ENCODE measurements at regions not wholly inside any gene's neighbourhood (a gene's known extent, or its start where the extent isn't known, plus 50 kb on each side); places are given as distances from the start of the nearest gene placed in this dataset.

DNA sequence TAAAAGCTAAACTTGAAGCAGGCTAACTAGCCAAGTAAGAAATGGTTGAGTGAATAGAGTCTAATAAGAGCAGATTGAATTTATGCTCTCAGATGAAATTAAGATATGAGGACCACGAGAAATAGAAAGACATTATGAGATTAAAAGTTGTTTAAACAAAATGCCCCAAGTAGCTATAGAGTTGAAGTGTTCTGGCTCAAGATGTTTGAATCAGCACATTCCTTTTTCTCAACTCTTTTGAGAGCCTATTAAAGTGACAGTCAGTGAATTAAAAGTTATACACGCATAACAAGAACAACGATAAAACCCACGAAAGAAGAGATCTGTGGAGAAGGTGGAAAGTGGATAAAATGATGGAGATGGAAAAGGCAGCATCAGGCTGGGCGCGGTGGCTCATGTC is 322.2 kb upstream of the ANKRD30A start:
- Histone ChIP-seq H3K36me3 (ENCODE audit: insufficient read depth, low read length) (no peaks in the 10 kb centered on the region), H3K4me1 (ENCODE audit: insufficient read depth, low read length) (no peaks in the 10 kb centered on the region), H3K4me3 (ENCODE audit: insufficient read depth, low read length) (no peak overlapping the region), H2AFZ (ENCODE audit: low read length) (no peak overlapping the region), H4K20me1 (ENCODE audit: insufficient read depth, low read length) (no peaks in the 10 kb centered on the region), H3K4me2 (ENCODE audit: insufficient read depth, low read length) (no peak overlapping the region), H3K79me2 (ENCODE audit: insufficient read depth, low read length) (no peaks in the 10 kb centered on the region), H3K27ac (ENCODE audit: low read depth, low read length) (no peak overlapping the region), H3K27me3 (ENCODE audit: insufficient read depth, low read length) (no peaks in the 10 kb centered on the region), H3K9me3 (ENCODE audit: low read depth, low read length) (no peaks in the 10 kb centered on the region)
- TF ChIP-seq, protein P1, sequence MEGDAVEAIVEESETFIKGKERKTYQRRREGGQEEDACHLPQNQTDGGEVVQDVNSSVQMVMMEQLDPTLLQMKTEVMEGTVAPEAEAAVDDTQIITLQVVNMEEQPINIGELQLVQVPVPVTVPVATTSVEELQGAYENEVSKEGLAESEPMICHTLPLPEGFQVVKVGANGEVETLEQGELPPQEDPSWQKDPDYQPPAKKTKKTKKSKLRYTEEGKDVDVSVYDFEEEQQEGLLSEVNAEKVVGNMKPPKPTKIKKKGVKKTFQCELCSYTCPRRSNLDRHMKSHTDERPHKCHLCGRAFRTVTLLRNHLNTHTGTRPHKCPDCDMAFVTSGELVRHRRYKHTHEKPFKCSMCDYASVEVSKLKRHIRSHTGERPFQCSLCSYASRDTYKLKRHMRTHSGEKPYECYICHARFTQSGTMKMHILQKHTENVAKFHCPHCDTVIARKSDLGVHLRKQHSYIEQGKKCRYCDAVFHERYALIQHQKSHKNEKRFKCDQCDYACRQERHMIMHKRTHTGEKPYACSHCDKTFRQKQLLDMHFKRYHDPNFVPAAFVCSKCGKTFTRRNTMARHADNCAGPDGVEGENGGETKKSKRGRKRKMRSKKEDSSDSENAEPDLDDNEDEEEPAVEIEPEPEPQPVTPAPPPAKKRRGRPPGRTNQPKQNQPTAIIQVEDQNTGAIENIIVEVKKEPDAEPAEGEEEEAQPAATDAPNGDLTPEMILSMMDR (IDR thresholded peaks at IDR 0.05; ENCODE audit: extremely low read depth, low read depth, low read length): no peak
- DNase-seq (ENCODE audit: insufficient read length, low spot score, missing footprints): no peak

DNA sequence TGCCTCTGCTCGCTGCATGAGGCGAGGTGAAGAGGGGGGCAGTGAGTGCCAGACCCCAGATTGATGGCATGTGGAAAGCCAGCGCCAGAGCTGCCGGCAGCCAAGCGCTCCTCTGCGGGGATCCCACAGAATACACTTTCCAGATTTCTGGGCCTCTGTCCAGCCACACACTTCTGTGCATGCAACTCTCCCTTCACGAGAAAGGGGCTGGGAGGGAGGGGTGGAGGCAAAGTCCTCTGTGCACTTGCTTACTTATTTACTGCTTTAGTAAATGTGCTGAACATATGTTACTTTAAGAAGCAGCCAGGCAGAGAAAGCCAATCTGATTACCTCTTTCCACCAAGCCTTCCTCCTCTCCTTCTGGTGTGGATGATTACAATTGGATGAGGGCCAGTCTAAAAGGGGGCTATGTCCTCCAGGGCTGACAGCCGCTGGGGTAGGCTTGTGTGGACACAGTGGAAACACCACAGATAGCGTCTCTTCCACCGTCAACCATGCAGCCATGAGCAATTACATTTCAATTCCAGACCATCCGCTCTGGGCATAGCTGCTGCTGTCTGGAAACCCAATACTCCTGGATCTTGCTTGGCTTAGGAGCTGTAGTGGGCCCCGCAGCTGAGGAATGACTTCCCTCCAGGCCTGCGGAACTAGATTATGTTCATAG is 322.8 kb upstream of the ANKRD30A start:
- Histone ChIP-seq H3K36me3 (ENCODE audit: insufficient read depth, low read length) (no peaks in the 10 kb centered on the region), H3K4me1 (ENCODE audit: insufficient read depth, low read length) (no peaks in the 10 kb centered on the region), H3K79me2 (ENCODE audit: insufficient read depth, low read length) (no peaks in the 10 kb centered on the region), H3K27me3 (ENCODE audit: insufficient read depth, low read length) (no peaks in the 10 kb centered on the region), H3K4me2 (ENCODE audit: insufficient read depth, low read length) (peak overlapping the region; percentile 15), H3K9me3 (ENCODE audit: low read depth, low read length) (no peaks in the 10 kb centered on the region), H2AFZ (ENCODE audit: low read length) (peak overlapping the region; percentile 73), H3K4me3 (ENCODE audit: insufficient read depth, low read length) (no peak overlapping the region), H4K20me1 (ENCODE audit: insufficient read depth, low read length) (no peaks in the 10 kb centered on the region), H3K27ac (ENCODE audit: low read depth, low read length) (no peak overlapping the region)
- TF ChIP-seq, protein P1 (IDR thresholded peaks at IDR 0.05; ENCODE audit: extremely low read depth, low read depth, low read length): no peak
- no peak for DNase-seq (ENCODE audit: insufficient read length, low spot score, missing footprints)

DNA sequence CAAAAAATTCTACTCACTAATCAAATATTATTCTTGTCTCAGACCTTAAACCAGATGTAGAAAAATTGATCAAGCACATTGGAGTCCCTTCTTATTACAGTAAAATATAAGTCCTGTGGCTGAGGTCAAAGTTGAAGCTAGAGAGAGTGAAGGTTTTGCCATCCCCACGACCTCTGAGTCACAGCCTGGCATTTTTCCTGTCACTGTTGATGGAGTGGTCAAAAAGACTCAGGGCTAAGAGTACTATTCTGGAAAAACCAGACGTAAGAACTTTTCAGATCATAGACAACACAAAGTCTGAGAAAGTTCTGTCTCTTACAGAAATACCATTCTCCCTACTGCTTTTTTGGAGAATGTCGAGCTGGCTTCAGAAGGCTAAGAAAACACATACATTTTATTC is 323.7 kb upstream of the ANKRD30A start:
- no peaks in the 10 kb centered on the region for H3K9me3 ChIP-seq (ENCODE audit: low read depth, low read length)
- H3K36me3 ChIP-seq (ENCODE audit: insufficient read depth, low read length): no peaks in the 10 kb centered on the region
- no peak overlapping the region for H2AFZ ChIP-seq (ENCODE audit: low read length)
- no peaks in the 10 kb centered on the region for H3K79me2 ChIP-seq (ENCODE audit: insufficient read depth, low read length)
- H3K27ac ChIP-seq (ENCODE audit: low read depth, low read length): no peak overlapping the region
- H3K4me1 ChIP-seq (ENCODE audit: insufficient read depth, low read length): no peaks in the 10 kb centered on the region
- no peak for DNase-seq (ENCODE audit: insufficient read length, low spot score, missing footprints)
- no peak overlapping the region for H3K4me3 ChIP-seq (ENCODE audit: insufficient read depth, low read length)
- TF ChIP-seq, protein P1 (IDR thresholded peaks at IDR 0.05; ENCODE audit: extremely low read depth, low read depth, low read length): no peak
- H3K4me2 ChIP-seq (ENCODE audit: insufficient read depth, low read length): no peak overlapping the region
- H3K27me3 ChIP-seq (ENCODE audit: insufficient read depth, low read length): no peaks in the 10 kb centered on the region
- H4K20me1 ChIP-seq (ENCODE audit: insufficient read depth, low read length): no peaks in the 10 kb centered on the region

DNA sequence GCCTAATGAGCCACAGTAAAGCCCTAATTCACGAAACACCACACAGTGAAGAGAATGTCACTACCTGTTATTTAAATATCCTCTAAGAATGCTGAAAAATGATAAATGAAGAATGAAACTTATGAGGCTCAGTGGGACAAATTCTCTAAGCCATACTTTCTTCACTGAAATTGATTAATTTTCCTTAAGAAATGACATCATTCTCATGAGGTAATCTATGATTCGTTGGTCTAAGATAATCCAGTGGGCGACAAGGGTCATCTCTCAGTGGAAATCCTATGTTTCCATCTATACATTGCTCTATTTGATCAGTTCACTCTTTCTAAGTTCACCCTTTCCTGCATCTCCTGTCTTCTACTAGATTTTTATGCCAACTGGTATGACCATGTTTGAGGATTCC is 330.4 kb upstream of the ANKRD30A start:
- no peaks in the 10 kb centered on the region for H4K20me1 ChIP-seq (ENCODE audit: insufficient read depth, low read length)
- H3K9me3 ChIP-seq (ENCODE audit: low read depth, low read length): no peaks in the 10 kb centered on the region
- no peak overlapping the region for H2AFZ ChIP-seq (ENCODE audit: low read length)
- no peaks in the 10 kb centered on the region for H3K79me2 ChIP-seq (ENCODE audit: insufficient read depth, low read length)
- no peak overlapping the region for H3K4me2 ChIP-seq (ENCODE audit: insufficient read depth, low read length)
- H3K4me3 ChIP-seq (ENCODE audit: insufficient read depth, low read length): no peak overlapping the region
- TF ChIP-seq, protein P1 (IDR thresholded peaks at IDR 0.05; ENCODE audit: extremely low read depth, low read depth, low read length): no peak
- no peak overlapping the region for H3K27ac ChIP-seq (ENCODE audit: low read depth, low read length)
- no peaks in the 10 kb centered on the region for H3K36me3 ChIP-seq (ENCODE audit: insufficient read depth, low read length)
- no peak for DNase-seq (ENCODE audit: insufficient read length, low spot score, missing footprints)
- H3K27me3 ChIP-seq (ENCODE audit: insufficient read depth, low read length): no peaks in the 10 kb centered on the region
- H3K4me1 ChIP-seq (ENCODE audit: insufficient read depth, low read length): no peaks in the 10 kb centered on the region

Data from osteoblast (primary cell).